ENCODE measurements at regions not wholly inside any gene's neighbourhood (a gene's known extent, or its start where the extent isn't known, plus 50 kb on each side); places are given as distances from the start of the nearest gene placed in this dataset.

DNA sequence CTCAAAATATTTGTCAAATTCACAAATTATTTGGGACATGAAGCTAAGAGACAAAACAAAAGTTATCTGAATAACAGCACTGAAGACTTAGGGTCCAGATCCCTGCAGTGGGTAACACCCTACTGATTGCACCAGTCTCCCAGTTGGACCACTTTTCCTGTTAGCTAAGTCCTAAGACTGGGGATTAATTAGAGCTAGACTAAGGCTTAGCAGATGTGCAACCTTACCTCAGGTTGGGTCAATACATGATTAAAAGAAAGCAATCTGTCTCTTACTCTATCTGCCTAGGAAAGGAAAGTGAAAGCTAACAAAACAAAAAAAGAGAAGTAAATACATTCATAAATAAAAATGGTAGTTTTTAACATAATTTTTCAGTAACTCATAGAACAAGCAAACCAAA is 737.2 kb upstream of the CHRM3 start:
- TF ChIP-seq, protein P1, sequence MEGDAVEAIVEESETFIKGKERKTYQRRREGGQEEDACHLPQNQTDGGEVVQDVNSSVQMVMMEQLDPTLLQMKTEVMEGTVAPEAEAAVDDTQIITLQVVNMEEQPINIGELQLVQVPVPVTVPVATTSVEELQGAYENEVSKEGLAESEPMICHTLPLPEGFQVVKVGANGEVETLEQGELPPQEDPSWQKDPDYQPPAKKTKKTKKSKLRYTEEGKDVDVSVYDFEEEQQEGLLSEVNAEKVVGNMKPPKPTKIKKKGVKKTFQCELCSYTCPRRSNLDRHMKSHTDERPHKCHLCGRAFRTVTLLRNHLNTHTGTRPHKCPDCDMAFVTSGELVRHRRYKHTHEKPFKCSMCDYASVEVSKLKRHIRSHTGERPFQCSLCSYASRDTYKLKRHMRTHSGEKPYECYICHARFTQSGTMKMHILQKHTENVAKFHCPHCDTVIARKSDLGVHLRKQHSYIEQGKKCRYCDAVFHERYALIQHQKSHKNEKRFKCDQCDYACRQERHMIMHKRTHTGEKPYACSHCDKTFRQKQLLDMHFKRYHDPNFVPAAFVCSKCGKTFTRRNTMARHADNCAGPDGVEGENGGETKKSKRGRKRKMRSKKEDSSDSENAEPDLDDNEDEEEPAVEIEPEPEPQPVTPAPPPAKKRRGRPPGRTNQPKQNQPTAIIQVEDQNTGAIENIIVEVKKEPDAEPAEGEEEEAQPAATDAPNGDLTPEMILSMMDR (IDR thresholded peaks at IDR 0.05): no peak
- TF ChIP-seq POLR2A (IDR thresholded peaks at IDR 0.05): no peak

All from vagina (tissue), 2 donors.